Spleen (tissue), 7 donors: ENCODE measurements at regions not wholly inside any gene's neighbourhood (a gene's known extent, or its start where the extent isn't known, plus 50 kb on each side); places are given as distances from the start of the nearest gene placed in this dataset.

Source experiments
- POLR2A ChIP-seq, 3 donors: fragments of 450-650 bp; IDR thresholded peaks; one replicate each; pipeline ENCODE4 v1.5.1; 2017; ENCODE audit warnings: antibody characterized with exemption in 3 of 3, mild to moderate bottlenecking in 1 of 3
- POLR2AphosphoS5 ChIP-seq, 3 donors: sonication (generic); formaldehyde crosslinking; IDR thresholded peaks; one replicate each; pipeline ENCODE4 v1.5.1; 2017; ENCODE audit warnings: antibody characterized with exemption in 3 of 3
- TF ChIP-seq, protein P1 (sequence below), 11 experiments: fragments of 200-600 bp in 7 of 11; fragments of 450-650 bp in 4 of 11; sonication (generic) in 4 of 11; IDR thresholded peaks in 8 of 11; conservative IDR thresholded peaks in 3 of 11; 1 replicate in 7 of 11; 2 replicates in 4 of 11; pipeline versions ENCODE4 v1.4.0 to v1.8.0; 2016 to 2021; ENCODE audit warnings: antibody characterized with exemption in 11 of 11, inconsistent platforms in 4 of 11, mild to moderate bottlenecking in 1 of 11
- donor health status: DM: no; HTN: no; CAD: no; lungs with moderate emphysema.
- donor health status: DM: no; HTN: no; CAD: no.
- donor health status: DM: no; HTN: no; CAD: no.

DNA sequence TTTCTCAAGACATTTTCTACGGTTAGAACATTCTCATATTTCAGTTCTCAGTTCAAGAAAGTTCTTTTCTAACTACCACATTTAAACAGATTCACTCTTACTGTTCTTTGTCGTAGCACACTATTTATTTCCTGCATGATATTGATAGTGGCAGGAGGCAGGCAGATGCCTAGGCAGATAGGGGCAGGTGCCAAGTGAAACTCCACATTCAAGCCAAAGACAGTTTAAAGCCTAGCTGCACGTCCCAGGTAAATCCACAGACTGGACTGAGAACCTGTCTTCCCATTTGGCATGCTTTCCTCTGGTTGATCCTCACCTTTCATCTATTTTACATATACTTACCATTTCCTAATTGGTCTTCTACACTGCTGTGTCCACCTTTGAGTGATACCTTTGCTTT, 359.3 kb downstream of the TMX3 start:
- TF ChIP-seq POLR2AphosphoS5 (IDR thresholded peaks at IDR 0.05) (no peak), POLR2A (IDR thresholded peaks at IDR 0.05) (no peak)
- TF ChIP-seq, protein P1, sequence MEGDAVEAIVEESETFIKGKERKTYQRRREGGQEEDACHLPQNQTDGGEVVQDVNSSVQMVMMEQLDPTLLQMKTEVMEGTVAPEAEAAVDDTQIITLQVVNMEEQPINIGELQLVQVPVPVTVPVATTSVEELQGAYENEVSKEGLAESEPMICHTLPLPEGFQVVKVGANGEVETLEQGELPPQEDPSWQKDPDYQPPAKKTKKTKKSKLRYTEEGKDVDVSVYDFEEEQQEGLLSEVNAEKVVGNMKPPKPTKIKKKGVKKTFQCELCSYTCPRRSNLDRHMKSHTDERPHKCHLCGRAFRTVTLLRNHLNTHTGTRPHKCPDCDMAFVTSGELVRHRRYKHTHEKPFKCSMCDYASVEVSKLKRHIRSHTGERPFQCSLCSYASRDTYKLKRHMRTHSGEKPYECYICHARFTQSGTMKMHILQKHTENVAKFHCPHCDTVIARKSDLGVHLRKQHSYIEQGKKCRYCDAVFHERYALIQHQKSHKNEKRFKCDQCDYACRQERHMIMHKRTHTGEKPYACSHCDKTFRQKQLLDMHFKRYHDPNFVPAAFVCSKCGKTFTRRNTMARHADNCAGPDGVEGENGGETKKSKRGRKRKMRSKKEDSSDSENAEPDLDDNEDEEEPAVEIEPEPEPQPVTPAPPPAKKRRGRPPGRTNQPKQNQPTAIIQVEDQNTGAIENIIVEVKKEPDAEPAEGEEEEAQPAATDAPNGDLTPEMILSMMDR (IDR thresholded peaks at IDR 0.05 in 8 of 11, conservative IDR thresholded peaks at IDR 0.05 in 3 of 11), result no peak
